GM21528 (cell line): ENCODE measurements at regions not wholly inside any gene's neighbourhood (a gene's known extent, or its start where the extent isn't known, plus 50 kb on each side); places are given as distances from the start of the nearest gene placed in this dataset.
"Not testable (repeated sequence)": the region's sequence is repeated elsewhere in the genome, so short reads cannot be mapped to it uniquely, and the experiment has no call there.

Experiments
- ATAC-seq: cut with Tn5 transposase; IDR thresholded peaks from one replicate; pipeline ENCODE4 v1.9.1; 2021; ENCODE audit warnings: mild to moderate bottlenecking, moderate library complexity; ENCODE audit not compliant: unreplicated experiment, low FRiP score

DNA sequence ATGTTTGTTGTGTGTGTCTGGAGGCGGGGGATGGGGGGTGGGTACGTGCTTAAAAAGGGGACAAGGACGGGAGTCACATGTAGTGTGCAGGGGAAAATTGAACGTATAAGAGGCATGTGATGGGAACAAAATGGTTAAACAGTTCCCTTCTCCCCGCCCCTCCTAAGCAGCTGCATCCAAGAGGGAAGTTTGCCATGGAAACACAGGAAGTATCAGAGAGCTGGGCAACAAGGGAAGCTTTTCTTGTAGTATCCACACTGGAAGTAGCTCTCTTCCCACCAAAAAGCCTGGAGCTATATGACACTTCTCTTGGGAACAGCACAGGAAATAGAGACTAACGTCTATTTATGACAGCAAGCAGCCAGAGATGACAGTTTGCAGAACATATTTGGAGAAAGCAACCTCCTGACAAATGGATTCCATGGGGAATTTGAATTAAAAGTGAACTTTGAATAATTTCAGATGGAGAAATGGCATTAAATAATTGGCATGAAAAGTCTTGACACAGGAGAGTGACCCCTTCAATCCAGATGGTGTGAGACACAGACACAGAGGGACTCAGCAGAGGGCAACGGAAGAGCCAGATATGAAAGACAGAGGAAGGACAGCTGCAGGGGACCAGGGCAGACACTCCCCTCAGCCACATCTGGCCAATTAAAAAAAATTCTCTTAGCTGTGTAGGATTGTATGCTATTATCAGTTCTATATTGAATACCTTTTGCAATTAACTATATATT, 294.2 kb upstream of the TBL1XR1 start:
- no peak for ATAC-seq

DNA sequence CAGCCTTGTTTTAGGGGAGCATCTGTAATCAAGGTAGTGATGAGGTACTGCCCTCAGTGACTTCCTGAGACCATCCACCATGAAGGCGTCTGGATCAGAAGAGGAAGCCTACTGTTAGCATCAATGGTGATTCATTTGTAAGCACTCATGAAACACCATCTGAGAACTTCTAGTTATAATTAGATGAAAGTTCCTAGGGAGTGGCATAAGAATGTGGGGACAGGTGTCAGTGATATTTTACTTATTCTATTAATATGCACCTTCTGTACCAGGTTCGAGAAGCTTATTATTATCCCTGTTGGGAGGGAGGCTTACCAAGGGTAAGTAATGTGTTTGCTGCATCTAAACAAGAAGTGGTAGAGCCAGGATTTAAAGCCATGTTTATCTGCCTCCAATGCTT, 295.8 kb upstream of the TBL1XR1 start:
- ATAC-seq, result no peak

DNA sequence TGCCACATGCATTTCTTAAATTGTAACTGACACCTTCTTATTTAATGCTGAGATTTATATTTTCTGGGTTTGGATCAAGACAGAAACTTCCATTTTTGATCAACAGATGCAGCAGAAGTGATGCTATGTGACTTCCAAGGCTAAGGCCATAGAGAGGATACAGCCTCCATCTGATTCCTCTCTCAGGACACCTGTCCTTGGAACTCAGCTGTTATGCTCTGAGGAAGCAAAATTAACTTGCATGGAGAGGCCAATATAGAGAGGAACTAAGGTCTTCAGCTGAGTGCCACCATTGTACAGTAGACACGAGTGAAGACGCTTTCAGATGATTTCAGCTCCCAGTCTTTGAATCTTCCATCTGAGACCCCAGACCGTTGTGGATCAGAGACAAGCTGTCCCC, 296.9 kb upstream of the TBL1XR1 start:
- no peak for ATAC-seq

DNA sequence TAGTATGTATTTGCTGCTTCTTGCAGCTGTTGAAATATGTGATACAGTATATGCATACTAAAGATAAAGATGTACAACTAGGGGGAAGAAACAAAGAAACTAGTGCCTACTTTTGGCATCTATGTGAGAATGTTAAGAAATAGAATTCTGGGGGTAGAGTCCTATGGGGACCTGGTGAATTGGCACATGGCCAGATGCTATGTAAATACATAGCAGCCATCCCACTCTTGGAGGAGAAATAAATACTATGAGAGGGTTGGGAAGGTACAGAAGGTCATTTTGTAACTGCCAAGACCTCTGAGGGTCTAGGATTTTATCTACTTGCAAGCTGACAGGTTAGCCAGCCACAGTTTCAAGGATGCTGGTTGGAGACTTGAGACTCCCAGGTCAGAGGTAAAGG, 298.3 kb upstream of the TBL1XR1 start:
- no peak for ATAC-seq

DNA sequence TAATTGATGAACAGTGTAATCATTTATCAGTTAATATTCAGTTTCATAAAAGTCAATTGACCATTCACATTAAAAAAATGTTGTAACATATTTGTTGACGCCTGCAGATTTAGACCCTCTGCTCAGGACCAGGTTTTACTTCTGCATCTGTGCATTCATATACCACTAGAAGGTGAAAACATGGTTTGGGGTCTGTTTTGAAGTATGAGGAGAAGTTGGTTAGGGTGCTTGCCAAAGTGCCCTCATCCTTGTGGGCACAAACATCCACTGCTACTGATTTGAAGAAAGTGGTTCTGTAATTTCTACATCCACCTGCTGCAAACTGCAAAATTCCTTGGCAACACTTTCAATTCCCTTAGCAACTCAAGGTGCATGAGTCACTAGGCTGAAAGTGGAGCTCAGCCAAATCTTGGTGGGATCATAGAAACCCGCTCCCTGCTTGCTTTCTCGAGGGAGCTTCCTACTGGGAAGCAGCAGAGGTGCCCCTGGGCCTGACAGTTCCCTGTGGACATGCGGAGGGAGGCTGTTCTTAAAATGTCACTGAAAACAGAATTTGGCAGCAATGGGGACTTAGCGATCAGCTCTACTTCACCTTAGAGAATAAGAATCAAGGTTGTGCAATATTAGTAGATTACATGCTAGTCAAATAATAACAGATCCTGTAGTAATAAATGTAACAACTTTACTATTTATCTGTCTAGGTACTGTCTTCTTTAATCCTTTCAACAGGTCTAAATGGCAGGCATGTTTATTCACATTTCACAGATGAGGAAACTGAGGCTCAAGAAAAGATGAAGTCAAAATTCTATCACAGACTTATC, 301.0 kb upstream of the TBL1XR1 start:
- ATAC-seq, result no peak

DNA sequence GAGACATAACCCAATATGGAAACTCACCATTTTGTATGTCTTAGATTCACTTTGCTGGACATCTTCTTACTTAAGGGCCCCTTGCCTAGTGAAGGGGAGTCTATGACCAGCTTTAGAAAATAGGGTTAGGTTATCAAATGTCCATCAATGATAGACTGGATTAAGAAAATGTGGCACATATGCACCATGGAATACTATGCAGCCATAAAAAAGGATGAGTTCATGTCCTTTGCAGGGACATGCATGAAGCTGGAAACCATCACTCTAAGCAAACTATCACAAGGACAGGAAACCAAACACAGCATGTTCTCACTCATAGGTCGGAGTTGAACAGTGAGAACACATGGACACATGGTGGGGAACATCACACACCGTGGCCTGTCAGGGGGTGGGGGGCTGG, 301.8 kb upstream of the TBL1XR1 start:
- not testable (repeated sequence) for ATAC-seq

DNA sequence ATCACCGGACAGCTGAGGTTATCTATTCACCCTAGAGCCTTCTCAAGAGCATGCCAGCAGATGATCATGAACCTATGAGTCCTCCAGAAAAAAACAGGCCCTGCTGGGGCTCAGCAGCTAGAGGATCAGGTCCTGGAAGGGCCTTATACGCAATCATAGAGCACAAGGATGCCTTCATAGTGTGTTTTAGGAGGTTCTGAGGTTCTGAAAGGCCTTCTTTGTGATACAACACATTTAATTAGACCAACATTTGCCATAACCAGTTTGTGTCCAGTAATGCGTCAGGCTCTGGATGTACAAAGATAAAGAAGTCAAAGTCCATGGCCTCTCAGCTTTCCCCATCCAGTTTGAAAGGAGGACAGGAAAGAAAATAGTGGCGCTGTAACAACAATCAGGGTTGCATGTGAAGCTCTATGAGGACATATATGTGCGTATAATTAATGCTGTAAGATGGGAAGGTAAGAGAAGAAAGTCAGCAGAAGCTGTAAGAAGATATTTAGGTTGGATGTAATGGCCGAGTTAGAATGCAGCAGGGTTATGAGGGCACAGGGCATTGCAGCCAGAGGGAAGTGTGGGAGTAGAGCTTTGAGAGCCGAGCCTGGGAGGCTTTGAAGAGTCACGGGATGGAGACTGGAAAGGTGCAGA, 302.6 kb upstream of the TBL1XR1 start:
- no peak for ATAC-seq

DNA sequence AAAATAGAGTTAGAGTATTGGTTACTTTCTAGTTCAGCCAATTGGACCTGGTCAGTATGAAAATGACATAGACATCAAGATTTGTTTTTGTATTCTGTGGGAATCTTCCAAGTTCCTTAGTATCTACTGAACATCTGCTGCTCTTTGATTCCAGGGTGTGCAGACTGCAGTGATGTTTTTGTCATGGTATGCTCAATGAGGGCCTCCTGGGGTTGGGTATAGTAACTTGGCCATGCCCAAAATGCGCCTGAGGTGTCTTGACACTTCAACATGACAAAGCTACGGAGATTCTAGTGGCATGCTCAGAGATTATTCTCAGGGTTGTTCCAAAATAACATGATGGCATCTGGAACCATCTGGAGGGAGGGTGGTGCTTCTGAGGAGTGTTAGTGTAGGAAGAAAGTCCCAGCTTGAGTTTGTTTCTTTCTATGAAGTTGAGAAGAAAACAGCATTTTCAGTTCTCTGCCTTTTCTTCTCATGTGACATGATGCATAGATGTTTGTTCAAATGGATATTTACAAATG, 313.5 kb upstream of the TBL1XR1 start:
- ATAC-seq, result no peak

DNA sequence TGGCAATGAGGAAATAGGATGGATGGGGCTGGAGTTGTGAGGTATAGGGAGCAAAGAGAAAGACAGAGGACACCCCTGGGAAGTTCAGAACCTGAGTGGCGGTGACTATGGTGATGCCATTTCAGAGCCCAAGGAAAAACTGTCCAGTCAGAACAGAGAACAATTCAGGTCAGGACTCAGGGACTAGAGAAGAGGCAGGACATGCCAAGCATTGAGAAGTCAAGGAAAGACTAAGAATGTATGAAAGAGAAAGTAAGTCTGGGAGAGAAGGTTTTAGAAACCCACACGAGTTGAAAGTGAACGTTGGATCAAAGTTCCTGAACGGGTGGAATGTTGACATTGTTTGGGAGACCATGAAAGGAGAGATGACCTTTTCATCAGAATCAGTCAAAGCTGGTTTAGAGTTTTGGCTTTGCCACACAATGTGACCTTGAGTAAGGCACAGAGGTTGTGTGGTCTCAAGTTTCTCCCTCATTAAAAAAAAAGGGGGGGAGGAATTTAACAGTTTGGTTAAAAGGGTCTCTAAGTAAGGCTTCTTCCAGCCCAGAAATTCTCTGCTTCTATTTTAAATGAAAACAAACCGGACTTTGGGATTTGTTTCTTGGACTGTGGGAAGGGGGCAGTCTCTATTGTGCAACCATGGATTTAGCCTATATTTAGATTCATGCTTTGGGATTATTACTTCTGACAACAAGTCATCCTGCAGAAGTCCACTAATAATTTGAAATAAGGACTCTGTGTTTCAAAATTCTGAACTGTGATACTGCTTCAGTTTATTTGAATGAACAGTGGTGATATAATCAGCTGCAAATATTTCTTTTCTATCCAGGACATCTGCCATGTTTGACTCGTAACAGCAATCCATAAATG, 315.9 kb upstream of the TBL1XR1 start:
- ATAC-seq, result no peak

DNA sequence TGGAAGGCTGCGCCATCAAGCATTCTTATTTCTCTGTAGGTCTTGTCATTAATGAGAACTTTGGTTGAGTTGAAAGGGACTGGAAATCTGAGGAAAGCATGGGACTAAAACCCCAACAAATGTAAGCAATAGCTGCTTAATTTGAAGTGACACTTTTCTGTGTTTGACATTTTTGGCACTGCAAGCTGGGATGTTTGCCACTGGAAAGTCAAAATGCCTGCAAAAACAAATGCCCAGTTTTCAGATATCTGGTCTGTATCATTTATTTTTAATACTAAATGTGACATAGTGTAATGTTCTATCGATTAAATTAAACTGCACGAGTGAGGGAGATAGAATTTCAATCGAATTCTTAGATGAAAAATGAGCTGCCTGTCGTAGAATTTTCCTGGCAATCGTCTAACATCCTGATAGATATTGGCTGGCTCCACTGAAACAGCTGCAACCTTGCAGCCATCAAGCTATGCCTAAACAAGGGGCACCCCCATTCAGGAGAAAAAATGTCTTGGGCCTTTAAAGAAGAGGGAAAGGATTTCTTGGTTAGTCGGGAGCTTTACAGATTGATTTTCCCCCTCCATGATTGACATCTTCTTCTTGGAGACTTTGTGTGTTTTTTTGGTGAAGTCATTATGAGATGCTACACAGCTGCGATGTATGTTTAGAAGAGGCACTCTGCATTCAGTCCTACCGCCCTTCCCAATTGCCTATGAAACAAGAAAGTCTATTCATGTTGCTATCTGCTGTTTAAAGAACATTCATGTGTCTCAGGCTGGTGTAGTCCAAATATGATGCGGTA, 316.7 kb upstream of the TBL1XR1 start:
- ATAC-seq, result no peak

DNA sequence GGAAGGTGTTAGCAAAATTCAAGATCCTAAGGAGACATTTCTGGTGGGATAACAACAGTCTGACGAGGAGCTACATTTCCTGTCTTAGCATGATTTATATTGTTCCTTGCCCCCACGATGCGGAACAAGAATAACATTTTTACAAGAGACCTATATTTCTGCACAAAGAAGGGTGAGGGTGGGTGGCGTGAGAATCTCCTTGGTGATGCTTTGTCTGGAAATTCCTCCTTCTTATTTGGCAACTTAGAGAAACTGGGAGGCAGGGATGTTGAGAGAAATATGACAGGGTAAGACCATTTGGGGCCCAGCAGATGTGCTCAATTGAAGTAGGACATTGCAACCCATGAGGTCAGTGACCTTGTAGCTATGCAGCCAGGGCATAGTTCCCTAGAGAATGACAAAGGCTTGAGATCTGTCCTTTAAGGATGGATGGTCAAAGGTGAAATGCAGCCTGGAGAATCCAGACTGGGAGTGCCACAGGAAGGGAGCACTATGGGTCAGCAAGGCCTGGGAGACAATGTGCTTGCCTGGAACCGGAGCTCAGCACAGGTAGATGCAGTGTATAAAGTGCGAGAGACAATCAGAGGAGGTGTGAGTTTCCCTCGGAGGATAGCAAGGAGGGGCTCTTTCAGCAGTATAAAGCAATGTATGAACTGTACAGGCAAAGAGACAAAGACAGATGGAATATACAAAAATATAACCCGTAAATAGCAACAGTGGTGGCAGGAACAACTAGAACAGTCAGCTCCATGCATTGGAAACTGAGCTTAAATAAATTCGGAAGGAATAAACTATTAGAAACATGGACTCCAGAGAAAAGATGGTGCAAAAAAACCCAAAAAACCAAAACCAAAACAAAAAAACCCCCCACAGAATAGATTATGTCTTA, 317.6 kb upstream of the TBL1XR1 start:
- ATAC-seq, result no peak

DNA sequence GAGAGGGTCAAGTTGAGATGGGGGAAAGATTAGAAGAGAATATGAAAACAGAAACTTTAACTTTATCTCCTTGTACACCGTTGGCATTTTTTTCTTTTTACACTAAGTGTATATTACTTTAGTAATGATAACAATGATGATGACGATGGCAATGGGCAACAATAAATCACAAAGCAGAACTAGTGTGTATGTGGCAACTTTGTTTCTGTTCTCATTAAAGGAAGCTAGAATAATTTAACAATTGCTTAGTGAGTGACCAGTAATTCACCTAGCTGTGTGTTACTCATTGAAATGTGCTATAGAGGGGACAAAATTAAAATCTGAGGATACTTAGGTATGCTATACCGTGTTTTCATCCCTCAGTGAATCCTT, 318.5 kb upstream of the TBL1XR1 start:
- ATAC-seq, result no peak

DNA sequence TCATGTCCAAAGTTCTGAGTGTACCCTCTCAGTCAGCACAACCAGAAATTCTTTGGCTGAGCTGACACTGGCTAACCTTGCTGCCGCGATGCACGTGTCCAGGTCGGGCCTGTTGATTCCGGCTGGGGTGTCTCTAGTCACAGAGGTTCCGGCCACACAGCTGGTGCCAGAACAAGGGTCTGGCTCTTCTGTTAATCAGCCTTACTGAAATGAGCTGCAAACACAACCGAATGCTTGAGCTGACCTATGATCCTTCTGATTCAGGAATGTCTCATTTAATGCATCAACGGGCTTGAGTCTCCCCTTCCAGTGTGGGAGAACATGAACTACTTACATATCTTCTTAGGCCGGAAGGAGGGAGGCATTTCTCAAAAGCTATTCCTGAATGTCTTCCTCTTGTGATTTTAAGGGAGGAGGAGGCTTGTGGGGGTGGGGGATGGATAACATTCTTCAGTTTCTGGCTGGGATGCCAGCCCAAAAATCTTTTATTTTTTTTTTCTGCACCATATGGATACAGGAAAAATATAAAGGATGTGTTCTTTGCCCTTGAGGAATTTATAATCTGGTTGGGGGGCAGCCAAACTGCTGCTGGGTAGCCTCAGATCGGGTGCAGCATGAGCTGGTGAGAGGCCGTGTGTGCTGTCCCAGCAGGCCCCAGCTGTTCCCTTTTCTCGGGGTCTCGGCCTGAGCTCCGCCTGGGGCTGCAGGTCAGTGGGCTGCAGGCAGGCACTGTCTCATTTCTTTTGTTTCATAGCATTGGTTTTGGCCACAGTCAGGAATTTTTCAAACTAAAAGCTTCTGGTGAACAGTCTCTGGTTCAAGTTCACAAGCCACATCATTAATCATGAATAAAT, 319.1 kb upstream of the TBL1XR1 start:
- ATAC-seq, result no peak

DNA sequence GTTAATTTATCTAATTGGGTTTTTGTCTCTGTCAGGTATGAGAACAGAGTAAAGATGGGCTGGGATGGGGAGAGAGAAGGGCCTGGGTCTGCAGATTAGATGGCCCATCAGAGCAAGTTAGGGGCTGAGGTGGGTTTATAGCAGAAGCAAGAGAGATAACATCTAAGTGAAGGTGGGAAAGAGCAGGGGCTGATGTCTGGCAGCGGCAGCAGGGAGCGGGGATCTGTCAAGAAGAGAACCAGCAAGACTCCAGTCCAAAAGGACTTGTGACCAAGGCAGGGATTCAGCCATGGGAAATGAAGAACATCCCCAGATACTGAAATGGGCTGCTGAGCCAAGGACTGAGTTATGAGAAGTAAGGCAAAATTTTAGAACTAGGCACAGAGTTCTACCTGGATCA, 320.6 kb upstream of the TBL1XR1 start:
- no peak for ATAC-seq

DNA sequence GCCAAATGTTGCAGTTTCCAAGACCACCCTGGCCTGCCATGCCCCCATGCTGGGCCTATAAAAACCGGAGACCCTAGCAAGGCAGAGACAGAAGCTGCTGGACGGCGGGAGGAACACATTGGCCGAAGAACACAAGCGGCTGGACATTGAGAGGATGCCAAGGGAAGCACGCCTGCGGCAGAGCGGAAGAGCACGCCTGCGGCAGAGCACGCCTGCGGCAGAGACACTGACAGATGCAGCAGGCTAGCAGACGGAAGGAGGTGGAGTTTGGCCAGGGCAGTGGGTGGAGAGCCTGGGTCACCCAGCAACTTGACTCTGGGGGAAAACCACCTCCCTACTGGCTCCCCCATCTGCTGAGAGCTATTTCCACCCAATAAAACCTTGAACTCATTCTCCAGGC, 322.3 kb upstream of the TBL1XR1 start:
- no peak for ATAC-seq

DNA sequence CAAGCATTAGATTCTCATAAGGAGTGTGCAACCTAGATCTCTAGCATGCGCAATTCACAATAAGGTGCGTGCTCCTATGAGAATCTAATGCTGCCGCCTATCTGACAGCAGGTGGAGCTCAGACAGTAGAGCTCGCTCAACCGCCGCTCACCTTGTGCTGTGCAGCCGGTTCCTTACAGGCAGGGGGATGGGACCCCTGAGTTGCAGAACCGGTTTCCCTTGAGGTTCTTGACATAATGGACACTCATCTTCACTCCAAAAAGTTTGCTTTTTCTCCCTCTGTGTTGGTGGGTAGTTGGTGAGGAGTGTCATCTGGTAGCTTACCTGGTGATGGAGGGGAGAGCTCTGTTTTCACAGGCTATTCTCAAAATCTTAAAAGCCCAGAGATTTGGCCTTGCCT, 324.0 kb upstream of the TBL1XR1 start:
- ATAC-seq, result no peak

DNA sequence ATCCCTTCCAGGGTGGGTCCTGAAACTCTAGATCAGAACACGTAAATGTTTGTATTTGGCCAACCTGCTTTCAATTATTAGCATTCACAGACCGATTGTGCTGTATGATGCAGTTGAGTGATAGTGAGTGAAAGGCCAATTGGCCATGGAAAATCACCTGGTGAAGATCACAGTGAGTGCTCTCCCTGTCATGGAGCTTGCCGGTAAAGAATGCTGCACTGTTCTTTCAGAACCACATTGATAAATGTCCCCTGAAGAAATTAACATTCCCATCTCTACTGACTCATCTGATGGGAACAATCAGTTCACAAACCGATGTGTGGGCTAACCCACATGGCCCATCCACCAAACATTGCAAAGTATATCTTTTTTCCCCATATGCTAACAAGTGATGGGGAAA, 324.8 kb upstream of the TBL1XR1 start:
- no peak for ATAC-seq
